ENCODE measurements at regions not wholly inside any gene's neighbourhood (a gene's known extent, or its start where the extent isn't known, plus 50 kb on each side); places are given as distances from the start of the nearest gene placed in this dataset.

DNA sequence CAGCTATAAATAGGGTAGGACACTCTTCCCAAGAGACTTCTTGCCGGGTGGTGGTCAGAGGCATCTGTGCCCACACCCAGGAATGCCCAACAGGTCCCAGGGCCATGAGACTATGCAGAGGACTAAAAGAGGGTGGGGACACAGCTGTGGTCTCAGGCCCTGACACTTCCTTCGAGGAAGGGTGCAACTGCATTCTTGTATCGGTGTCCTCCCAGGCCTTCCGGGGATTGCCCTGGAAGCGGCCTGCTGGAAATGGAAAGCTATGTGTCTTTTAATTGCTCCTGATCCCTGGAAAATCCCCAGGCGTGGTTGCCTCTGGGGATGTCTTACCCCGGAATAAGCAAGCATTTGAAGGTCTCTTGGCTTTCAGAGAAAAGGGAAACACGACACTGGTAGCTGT is 176.7 kb downstream of the SOX11 start:
- no peak for TF ChIP-seq RORB (CRISPR knock-in tag; IDR thresholded peaks at IDR 0.05)
- no peak for TF ChIP-seq ZNF671 (CRISPR knock-in tag; IDR thresholded peaks at IDR 0.05)
- TF ChIP-seq ZNF219 (CRISPR knock-in tag; IDR thresholded peaks at IDR 0.05; ENCODE audit: borderline replicate concordance) = no peak
- TF ChIP-seq, protein P1, sequence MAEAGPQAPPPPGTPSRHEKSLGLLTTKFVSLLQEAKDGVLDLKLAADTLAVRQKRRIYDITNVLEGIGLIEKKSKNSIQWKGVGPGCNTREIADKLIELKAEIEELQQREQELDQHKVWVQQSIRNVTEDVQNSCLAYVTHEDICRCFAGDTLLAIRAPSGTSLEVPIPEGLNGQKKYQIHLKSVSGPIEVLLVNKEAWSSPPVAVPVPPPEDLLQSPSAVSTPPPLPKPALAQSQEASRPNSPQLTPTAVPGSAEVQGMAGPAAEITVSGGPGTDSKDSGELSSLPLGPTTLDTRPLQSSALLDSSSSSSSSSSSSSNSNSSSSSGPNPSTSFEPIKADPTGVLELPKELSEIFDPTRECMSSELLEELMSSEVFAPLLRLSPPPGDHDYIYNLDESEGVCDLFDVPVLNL (CRISPR knock-in tag; IDR thresholded peaks at IDR 0.05; ENCODE audit: borderline replicate concordance, low read depth) = no peak
- TF ChIP-seq CREB1 (CRISPR knock-in tag; IDR thresholded peaks at IDR 0.05) = no peak
- TF ChIP-seq, protein P2, sequence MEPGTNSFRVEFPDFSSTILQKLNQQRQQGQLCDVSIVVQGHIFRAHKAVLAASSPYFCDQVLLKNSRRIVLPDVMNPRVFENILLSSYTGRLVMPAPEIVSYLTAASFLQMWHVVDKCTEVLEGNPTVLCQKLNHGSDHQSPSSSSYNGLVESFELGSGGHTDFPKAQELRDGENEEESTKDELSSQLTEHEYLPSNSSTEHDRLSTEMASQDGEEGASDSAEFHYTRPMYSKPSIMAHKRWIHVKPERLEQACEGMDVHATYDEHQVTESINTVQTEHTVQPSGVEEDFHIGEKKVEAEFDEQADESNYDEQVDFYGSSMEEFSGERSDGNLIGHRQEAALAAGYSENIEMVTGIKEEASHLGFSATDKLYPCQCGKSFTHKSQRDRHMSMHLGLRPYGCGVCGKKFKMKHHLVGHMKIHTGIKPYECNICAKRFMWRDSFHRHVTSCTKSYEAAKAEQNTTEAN (CRISPR knock-in tag; IDR thresholded peaks at IDR 0.05) = no peak
- no peak for TF ChIP-seq ZNF263 (CRISPR knock-in tag; IDR thresholded peaks at IDR 0.05; ENCODE audit: low read depth)
- TF ChIP-seq, protein P3, sequence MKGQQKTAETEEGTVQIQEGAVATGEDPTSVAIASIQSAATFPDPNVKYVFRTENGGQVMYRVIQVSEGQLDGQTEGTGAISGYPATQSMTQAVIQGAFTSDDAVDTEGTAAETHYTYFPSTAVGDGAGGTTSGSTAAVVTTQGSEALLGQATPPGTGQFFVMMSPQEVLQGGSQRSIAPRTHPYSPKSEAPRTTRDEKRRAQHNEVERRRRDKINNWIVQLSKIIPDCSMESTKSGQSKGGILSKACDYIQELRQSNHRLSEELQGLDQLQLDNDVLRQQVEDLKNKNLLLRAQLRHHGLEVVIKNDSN (CRISPR knock-in tag; IDR thresholded peaks at IDR 0.05) = no peak
- no peak for TF ChIP-seq TEAD1 (CRISPR knock-in tag; IDR thresholded peaks at IDR 0.05)
- no peak for TF ChIP-seq FOXP1 (CRISPR knock-in tag; IDR thresholded peaks at IDR 0.05; ENCODE audit: borderline replicate concordance)
- no peak for TF ChIP-seq ELF4 (CRISPR knock-in tag; IDR thresholded peaks at IDR 0.05; ENCODE audit: low read depth)
- TF ChIP-seq, protein P4, sequence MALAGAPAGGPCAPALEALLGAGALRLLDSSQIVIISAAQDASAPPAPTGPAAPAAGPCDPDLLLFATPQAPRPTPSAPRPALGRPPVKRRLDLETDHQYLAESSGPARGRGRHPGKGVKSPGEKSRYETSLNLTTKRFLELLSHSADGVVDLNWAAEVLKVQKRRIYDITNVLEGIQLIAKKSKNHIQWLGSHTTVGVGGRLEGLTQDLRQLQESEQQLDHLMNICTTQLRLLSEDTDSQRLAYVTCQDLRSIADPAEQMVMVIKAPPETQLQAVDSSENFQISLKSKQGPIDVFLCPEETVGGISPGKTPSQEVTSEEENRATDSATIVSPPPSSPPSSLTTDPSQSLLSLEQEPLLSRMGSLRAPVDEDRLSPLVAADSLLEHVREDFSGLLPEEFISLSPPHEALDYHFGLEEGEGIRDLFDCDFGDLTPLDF (CRISPR knock-in tag; IDR thresholded peaks at IDR 0.05) = no peak
- no peak for TF ChIP-seq ZNF317 (CRISPR knock-in tag; IDR thresholded peaks at IDR 0.05; ENCODE audit: borderline replicate concordance, low read depth)
- TF ChIP-seq, protein P5, sequence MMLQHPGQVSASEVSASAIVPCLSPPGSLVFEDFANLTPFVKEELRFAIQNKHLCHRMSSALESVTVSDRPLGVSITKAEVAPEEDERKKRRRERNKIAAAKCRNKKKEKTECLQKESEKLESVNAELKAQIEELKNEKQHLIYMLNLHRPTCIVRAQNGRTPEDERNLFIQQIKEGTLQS (CRISPR knock-in tag; conservative IDR thresholded peaks at IDR 0.05) = no peak
- TF ChIP-seq, protein P6, sequence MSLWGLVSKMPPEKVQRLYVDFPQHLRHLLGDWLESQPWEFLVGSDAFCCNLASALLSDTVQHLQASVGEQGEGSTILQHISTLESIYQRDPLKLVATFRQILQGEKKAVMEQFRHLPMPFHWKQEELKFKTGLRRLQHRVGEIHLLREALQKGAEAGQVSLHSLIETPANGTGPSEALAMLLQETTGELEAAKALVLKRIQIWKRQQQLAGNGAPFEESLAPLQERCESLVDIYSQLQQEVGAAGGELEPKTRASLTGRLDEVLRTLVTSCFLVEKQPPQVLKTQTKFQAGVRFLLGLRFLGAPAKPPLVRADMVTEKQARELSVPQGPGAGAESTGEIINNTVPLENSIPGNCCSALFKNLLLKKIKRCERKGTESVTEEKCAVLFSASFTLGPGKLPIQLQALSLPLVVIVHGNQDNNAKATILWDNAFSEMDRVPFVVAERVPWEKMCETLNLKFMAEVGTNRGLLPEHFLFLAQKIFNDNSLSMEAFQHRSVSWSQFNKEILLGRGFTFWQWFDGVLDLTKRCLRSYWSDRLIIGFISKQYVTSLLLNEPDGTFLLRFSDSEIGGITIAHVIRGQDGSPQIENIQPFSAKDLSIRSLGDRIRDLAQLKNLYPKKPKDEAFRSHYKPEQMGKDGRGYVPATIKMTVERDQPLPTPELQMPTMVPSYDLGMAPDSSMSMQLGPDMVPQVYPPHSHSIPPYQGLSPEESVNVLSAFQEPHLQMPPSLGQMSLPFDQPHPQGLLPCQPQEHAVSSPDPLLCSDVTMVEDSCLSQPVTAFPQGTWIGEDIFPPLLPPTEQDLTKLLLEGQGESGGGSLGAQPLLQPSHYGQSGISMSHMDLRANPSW (CRISPR knock-in tag; conservative IDR thresholded peaks at IDR 0.05; ENCODE audit: low read depth) = no peak
- TF ChIP-seq ZNF396 (CRISPR knock-in tag; IDR thresholded peaks at IDR 0.05; ENCODE audit: borderline replicate concordance) = no peak
- no peak for TF ChIP-seq ZBTB21 (CRISPR knock-in tag; IDR thresholded peaks at IDR 0.05; ENCODE audit: borderline replicate concordance)
- TF ChIP-seq, protein P7, sequence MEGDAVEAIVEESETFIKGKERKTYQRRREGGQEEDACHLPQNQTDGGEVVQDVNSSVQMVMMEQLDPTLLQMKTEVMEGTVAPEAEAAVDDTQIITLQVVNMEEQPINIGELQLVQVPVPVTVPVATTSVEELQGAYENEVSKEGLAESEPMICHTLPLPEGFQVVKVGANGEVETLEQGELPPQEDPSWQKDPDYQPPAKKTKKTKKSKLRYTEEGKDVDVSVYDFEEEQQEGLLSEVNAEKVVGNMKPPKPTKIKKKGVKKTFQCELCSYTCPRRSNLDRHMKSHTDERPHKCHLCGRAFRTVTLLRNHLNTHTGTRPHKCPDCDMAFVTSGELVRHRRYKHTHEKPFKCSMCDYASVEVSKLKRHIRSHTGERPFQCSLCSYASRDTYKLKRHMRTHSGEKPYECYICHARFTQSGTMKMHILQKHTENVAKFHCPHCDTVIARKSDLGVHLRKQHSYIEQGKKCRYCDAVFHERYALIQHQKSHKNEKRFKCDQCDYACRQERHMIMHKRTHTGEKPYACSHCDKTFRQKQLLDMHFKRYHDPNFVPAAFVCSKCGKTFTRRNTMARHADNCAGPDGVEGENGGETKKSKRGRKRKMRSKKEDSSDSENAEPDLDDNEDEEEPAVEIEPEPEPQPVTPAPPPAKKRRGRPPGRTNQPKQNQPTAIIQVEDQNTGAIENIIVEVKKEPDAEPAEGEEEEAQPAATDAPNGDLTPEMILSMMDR (IDR thresholded peaks at IDR 0.05) = no peak
- H3K4me1 Mint-ChIP-seq = no peaks in the 10 kb centered on the region
- no peak for ATAC-seq
- H3K9me3 Mint-ChIP-seq = peaks cover 98% of the 10 kb centered on the region
- H3K4me3 Mint-ChIP-seq = no peak overlapping the region
- peaks cover 70% of the 10 kb centered on the region for H3K36me3 Mint-ChIP-seq
- H3K27me3 Mint-ChIP-seq (ENCODE audit: low read depth) = peaks cover 23% of the 10 kb centered on the region
- no peak overlapping the region for H3K27ac Mint-ChIP-seq
- CTCF ChIA-PET = interaction anchor here (0.6 kb wide), 1 partner anchor 15 kb away, joined by 3 read pairs; no protein-coding TSS in a partner anchor
- POLR2A ChIA-PET = no interaction called here
- no peak for DNase-seq (ENCODE audit: low spot score)

All from WTC11 (cell line).